GM18867 (cell line): ENCODE measurements at regions not wholly inside any gene's neighbourhood (a gene's known extent, or its start where the extent isn't known, plus 50 kb on each side); places are given as distances from the start of the nearest gene placed in this dataset.
"Not testable (repeated sequence)": the region's sequence is repeated elsewhere in the genome, so short reads cannot be mapped to it uniquely, and the experiment has no call there.

Experiments used
- ATAC-seq: cut with Tn5 transposase; IDR thresholded peaks from one replicate; pipeline ENCODE4 v1.9.1; 2021; ENCODE audit warnings: mild to moderate bottlenecking, moderate library complexity; ENCODE audit not compliant: unreplicated experiment

DNA sequence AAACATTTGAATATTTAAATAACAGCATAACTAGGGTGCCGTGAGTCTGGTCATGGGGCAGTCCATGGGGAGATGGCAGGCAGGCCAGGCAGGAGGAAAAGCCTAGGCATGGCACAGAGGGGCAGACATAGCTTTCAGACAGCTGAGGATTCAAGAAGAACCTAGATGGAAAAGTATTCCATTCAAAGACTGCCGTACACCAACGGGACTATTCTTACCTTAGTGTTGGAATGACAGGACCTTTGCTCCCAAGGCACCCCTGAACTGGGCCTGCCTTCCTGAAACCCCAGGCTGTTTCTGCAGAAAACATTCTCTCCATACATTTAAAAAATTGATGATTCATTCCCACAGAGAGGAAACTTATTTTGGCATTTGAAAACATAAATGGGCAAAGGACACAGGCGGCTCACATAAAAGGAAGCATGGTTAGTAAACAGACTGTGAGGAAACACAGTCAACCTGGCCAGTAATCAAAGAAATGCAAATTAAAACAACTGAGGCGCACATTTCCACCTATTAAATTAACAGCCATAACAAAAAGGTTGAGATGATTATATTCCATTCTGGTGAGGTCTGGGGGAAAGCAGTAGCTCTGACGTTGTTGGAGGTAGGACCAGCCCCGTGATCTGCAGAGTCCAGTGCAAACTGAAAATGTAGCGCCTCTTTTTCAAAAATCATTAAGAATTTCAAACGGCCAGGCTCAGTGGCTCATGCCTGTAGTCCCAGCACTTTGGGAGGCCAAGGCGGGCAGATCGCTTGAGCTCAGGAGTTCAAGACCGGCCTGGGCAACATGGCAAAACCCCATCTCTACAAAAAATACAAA lies 71.3 kb upstream of the SMAD3 start:
- no peak for ATAC-seq

DNA sequence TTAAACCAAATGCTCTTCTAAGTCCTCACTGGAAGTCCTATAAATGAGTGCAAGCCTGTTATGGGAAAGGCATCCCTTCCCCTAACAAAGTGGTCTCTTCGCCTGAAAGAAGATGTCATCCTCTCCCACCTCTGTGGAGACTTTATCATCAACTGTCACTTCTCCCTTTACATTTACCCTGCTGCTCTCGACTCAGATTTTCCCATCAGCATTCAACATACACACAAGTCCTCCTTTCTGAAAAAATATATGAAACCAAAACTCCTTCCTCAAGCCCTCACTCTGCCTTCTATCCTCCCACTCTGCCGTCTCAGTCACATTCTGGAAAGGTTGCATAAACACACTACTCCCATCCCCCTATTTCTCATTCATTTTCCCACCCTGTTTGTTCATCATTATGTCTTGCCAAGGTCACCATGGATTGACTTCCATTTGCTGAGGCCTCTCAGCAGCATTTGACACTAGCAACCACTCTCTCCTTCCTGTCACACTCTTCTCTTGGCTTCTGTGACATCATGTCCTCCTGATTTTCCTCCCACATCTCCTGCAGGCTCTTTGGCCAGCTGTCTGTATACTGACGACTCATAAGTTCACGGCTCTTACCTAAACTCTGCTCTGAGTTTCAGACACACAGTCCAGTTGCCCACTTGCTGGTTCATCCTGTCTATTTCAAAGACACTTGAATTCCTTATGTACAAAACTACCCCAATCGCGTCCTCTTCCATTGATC lies 70.3 kb upstream of the SMAD3 start:
- ATAC-seq: no peak

DNA sequence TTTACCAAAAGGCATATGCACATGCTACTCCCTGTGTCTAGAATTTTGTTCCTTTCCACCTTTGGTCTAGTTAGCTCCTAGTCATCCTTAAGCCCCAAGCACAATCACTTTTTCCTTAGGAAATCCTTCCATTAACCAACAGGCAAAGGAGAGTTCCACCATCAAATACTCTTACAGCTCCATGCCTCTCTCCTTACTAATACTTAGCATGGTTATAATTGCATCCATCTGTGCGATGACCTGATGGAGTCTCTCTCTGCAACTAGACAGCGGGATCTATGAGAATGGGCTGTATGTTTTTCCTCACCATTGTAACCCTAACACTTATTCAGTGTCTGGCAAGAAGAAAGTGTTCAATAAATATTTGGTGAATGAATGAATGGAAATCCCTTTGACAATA lies 69.3 kb upstream of the SMAD3 start:
- no peak for ATAC-seq

DNA sequence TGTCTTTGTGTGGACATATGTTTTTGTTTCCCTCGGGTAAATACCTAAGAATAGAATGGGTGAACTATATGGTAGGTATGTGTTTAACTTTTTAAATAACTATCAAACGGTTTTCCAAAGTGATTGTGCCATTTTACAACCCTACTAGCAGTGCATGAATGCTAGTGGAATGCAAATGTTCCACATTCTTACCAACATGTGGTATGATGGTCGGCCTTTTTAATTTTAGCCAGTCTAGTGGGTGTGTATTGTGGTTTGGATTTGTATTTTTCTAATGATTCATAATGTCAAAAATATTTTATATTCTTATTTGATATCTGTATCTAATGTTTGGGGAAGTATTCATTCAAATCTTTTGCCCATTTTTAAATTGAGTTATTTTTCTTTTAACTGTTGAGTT lies 68.2 kb upstream of the SMAD3 start:
- ATAC-seq: no peak

DNA sequence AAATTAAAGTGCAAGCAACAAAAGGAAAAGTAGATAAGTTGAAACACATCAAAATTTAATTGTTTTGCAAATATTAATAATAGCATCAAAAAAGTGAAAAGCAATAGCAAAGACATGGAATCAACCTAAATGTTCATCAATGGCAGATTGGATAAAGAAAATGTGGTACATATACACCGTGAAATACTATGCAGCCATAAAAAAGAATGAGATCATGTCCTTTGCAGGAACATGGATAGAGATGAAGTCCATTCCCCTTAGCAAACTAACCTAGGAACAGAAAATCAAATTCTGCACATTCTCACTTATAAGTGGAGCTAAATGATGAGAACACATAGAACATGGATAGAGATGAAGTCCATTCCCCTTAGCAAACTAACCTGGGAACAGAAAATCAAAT lies 67.2 kb upstream of the SMAD3 start:
- not testable (repeated sequence) for ATAC-seq

DNA sequence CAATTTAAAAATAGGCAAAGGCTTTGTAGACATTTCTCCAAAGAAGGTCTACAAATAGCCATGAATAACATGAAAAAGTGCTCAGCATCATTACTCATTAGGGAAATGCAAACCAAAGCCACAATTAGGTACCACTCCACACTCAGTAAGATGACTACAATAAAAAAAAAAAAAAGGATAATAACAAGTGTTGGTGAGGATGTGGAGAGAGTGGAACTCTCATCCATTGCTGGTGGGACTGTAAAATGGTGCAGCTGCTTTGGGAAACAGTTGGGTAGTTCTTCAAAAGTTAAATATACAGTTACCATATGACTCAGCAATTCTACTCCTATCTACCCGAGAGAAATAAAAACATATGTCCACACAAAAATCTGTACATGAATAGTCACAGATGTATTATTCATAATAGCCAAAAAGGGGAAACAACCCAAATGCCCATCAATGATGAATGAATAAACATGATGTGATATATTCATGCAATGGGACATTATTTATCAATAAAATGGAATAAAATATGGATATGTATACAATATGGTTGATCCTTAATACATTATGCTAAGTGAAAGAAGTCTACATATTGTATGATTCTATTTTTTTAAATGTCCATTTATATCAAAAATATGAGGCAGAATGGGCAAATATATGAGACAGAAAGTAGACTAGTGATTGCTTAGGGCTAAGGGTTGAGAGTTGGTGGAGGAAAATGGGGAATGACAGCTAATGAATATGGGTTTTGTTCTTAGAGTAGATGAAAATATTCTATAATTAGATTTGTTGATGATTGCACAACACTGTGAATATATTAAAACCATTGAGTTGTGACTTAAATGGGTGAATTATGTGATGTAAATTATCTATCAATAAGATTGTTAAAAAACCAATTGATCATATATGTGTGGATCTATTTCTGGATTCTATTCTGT lies 66.1 kb upstream of the SMAD3 start:
- ATAC-seq: no peak

DNA sequence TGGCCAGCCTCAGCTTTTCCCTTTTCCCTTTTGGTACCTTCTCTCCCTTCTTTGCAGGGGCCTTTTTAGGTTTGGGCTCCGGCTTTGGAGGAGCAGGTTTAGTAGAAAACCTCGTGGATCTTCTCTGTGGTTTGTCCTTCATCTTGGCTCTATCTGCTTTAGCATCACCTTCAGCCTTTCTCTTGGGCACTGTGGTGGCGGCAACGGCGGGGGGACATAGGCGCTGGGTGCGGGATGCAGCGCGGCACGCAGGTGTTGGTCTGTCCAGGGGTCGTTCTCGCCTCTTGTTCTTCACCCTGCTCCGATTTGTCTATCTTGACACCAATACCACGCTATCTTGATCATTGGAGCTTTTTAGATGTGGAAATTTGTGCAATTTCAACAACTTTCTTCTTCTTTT lies 64.5 kb upstream of the SMAD3 start:
- ATAC-seq: no peak

DNA sequence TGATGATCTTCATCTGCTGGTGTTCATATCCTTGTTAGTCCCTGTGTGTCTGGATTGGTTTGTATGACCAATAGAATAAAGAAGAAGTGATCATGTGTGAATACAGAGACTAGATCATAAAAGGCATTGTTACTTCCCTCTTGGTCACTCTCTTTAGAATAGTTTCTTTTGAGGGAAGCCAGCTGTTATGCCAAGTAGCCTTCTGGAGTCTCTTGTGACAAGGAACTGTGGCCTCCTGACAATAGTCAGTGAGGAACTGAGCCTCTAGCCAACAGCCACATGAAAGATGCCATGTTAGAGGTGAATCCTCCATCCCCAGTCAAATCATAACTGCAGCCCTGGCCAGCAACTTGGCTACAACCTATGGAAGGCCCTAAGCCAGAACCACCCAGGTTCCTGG lies 63.0 kb upstream of the SMAD3 start:
- ATAC-seq: no peak

DNA sequence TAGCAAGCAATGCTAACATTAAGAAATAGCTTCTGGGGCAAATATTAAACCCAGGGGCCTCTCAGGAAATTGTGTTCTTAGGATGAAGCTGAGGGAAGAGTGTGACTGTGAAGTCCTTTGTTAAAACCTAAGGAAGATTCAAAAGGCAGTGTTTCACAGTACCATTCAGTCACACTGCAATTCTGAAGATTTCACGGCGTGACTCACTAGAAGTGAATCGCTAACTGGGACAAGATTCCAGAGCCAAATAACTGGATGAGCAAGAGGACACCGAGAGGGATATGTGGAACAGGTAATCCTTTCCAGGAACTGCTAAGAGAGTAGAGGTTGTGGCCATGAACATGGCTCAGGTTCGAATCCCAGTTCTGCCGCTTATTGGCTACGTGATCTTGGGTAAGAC lies 61.8 kb upstream of the SMAD3 start:
- no peak for ATAC-seq

DNA sequence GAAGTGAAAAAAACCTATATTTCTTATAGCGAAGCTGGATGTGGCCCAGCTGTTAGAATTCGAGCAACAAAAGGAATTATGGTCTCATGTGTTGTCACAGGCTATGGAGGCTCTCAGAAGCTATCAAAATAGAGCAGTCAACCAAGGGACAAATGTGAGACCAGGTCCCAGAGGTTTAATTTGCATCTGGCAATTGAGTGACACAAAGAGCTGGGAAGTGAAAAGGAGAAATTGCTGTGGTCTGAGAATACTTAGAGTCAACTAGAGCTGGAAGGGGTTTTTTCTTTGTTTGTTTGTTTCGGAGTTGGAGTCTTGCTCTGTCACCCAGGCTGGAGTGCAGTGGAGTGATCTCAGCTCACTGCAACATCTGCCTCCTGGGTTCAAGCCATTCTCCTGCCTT lies 61.3 kb upstream of the SMAD3 start:
- no peak for ATAC-seq

DNA sequence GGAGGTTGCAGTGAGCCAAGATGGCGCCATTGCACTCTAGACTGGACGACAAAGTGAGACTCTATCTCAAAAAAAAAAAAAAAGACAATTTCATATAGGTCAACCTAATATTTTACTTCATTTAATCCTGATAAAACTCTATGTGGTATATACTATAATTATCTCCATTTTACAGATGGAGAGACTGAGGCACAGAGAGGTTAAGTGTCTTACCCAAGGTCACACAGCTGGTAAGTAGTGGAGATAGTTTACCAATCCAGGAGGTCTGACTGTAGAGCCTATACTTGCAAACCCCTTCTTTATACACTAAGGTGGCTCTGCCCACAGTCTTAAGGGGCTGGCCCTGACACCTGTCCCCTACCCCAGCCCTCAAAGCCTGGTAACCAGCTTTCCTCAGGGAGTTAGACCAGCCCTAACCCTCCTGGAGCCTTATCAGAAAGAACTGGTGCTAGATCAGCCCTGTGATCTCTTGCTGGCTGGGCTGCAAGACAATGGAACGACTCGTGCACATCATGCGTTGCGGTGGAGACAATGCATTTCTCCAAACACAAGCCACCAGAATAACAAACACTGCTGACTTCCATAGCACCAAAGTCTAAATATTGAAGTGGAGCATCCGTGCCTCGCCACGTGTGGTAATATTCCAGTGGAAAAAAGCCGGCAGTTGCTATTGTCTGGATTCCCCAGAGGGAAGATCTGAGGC lies 60.0 kb upstream of the SMAD3 start:
- no peak for ATAC-seq

DNA sequence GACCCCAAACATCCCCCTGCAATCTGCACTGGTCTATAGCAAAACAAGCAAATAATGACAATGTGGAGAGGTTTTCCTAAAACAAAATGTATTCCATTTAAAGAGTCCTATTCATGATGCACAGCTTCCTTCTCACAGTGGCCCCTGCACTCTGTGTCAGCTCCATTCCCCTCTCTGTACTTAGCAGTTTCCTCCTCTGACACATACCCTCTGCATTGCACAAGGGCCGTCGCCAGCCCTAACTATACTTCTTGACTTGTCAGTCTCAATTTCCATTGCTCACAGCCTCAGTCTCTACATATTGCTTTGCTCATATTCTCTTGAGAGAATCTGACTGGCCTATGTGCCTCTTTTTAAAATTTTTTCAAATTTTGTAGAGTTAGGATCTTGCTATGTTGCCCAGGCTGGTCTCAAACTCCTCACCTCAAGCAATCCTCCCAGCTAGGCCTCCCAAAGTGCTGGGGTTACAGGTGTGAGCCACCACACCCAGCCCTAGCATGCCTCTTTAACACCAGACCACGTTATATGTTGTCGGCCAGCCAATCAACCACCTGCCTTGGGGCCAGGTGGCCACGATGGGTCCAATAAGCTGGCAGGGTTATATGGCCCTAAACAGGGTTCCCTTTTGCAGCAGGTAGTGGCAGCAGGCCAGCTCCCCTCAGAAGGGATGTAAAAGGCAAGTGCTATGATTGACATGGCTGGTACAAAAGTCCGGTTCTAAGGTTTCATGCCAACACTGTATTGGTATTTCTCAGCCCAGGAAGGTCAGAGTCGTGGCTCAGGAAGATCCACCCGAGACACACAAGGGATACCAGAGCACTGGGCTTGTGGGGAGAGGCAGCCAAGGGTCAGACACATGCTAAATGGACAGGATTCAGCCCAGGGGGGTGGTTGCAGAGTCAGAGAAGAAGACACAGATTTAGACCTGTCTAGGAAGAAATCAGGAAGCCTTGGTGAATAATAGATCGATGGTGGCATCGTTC lies 59.0 kb upstream of the SMAD3 start:
- ATAC-seq: no peak

DNA sequence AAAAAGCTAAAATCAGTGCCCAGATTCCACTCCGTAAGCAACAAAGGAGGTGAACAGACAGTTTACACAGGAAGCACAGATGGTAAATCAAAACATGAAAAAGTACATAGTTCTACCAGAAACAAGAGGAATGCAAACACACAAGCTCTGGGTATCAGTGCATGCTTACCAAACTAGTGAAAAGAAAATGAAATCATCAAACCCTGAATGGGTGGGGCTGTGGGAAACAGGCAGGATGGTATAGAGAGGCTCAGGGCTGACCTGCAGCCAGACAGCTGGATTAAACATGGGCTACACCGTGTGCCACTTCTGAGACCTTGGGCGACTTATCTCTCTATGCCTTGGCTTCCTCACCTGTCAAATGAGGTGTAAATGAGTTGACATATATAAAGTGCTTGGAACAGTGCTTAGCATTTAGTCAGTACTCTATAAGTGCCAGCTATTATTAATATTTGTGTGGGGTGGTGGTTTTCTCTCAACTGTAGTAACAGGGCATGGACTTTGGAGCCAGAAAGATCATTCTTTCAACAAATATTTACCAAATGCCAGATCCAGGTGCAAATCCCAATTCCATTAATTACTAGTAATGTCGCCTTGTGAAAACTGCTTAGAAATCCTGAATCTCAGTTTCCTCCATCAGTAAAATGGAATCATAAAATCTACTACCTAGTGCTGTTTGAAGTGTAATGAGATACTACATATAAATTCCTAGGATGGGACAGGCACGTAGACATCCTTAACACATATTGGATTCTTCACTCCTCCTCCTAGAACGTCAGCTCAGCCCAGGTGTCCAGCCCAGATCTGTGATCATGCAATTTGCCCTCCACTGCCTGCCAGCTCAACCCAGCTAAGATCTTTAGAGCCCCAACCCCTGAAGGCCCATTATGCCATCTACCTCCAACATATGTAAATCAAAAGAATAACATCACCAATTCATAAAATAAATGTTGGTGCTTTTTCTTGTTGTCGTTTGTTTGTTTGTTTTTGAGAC lies 55.5 kb upstream of the SMAD3 start:
- ATAC-seq: no peak

DNA sequence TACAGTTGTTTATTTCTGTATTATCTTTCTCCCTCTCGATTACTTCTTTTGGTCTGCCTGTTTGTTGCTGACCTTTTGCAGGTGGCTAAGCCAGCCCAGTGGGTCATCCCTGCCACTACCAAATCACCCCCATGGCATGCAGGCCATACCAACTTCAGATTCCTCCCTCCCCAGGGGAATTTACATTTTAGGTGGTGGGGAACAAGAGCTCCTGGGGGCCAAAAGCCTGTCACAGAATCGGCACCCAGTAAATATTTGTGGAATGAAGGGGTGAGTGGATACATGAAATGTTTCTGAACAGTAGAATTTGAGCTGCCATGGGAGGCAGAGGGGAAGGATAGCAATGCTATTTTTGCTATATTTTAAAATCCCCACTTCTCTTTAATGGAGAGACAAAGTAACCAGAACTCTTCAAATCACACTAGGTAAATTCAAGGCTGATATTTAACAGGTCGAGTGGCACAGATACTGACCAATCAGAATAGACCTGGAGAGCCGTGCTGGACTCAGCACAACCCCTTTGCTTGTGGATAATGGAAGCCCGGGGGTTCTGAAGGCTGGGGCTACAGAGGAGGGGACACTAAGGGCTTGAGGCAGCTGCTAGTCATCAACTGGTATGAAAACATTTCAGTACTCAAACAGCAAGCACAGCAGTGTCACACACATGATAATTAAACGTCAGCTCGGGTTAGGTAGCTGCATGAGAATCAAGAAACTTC lies 54.3 kb upstream of the SMAD3 start:
- no peak for ATAC-seq

DNA sequence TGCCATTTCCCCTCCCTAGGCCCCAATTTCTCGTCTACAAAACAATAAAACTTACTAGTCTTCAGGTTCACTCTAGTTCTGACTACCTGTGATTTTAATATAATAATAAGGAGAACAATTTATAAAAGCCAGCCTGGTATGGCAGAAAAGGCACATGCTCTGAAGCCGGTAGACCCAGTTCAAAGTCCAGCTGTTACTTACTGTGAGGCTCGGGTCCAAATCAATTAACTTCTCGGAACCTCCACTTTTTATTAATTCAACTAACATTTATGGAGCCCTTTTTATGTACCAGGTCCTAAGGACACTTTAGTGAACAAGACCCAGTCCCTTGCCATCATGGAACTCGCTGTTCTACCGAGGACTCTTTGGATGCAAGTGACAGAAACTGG lies 53.8 kb upstream of the SMAD3 start:
- no peak for ATAC-seq

DNA sequence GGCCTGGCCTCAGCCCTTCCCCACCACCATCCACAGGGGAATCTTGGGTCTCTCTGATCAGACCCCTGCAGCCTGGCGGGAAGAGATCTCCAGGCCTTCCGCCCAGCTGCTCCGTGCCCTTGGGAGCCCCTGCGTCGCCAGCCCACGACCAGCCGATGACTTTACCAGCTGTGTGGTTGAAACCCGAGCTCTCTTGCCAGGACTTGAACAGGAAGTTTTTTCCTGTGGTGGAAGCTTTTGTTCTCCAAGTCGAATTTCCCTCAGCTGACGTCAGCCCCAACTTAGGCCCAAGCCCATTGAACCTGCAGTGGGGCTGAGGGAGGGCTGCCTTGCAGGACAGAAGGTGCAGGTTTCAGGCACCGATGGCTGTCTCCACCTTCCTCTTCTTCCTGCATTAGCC lies 51.7 kb upstream of the SMAD3 start:
- no peak for ATAC-seq
